DMS53 treated with DMSO at 0.1 percent for 48 hours (cell line): ENCODE measurements at regions not wholly inside any gene's neighbourhood (a gene's known extent, or its start where the extent isn't known, plus 50 kb on each side); places are given as distances from the start of the nearest gene placed in this dataset.

ENCODE experiments used
- DNase-seq: peaks from one replicate; lab custom pipeline; 2025; ENCODE audit not compliant: unreplicated experiment; lab: John Stamatoyannopoulos, UW

- no peak for DNase-seq
Measured at GRCh38 chr10:90443342-90443741, 414.5 kb downstream of the HTR7 start.

GRCh38 chr10:90447831-90448230 is 410.0 kb downstream of the HTR7 start:
- DNase-seq = peak; percentile 69

DNA sequence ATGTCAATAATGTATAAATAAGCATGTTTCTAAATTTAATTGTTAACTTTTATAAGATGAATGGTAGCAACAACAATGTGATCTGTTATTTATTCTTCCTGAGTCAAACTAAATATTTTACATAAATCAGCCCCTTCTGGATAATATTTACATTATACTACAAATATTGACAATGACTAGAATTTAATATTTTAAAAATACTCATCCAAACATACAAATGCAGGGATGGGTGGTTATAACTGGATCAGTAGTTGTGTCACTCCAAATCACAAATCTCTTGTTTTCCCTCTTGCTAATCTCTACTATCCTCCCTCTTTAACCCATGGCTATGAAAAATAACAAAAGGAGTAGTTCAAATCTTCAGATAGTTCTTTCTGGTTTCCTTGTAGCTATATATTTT is 407.0 kb downstream of the HTR7 start:
- peak; percentile 30 for DNase-seq

- peak; percentile 70 for DNase-seq
Measured at GRCh38 chr10:90451283-90451682, 406.6 kb downstream of the HTR7 start.

- DNase-seq = peak; percentile 53
Measured at GRCh38 chr10:90458054-90458453, 399.8 kb downstream of the HTR7 start.

DNA sequence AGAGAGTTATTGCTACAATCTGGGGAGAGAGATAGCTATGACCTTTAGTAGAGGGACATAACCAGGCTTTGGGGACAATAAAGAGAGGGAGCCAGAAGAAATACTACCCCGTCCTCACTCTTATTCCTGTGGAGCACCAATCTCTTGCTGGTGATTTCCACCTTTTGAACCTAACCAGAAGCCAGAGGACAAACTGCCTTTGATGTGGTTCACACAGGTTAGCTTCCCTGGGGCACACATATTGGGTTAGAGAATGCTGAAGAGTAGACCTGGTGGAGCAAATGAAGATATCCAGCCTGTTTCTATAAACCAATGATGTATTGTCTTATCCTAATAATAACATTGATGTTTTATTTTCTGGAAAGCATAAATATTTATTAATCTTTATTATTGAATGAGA is 399.3 kb downstream of the HTR7 start:
- DNase-seq = no peak

GRCh38 chr10:90461437-90462155 is 396.2 kb downstream of the HTR7 start:
- DNase-seq = no peak

GRCh38 chr10:90462749-90463470 is 394.9 kb downstream of the HTR7 start:
- DNase-seq = no peak

DNA sequence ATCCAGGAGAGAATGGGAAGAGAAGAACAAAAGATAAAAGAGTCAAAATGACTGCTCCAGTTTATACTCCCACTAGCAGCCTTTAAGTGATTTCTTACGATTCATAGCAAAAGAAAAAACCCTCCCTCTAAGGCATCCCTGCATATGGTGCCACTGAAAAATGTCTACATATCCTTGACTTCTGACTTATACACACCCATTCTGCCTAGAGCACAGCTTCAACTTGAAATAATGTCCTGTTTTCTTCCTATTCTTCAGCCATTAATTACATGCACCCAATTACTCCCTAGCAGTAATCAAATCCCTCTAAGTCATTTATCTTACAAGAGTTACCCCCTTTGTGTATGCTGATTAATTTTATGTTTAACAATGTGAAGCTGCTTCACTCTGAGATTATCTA is 393.5 kb downstream of the HTR7 start:
- no peak for DNase-seq

- no peak for DNase-seq
Measured at GRCh38 chr10:90470966-90471365, 386.9 kb downstream of the HTR7 start.

- DNase-seq = no peak
Measured at GRCh38 chr10:90480466-90480865, 377.4 kb downstream of the HTR7 start.

DNA sequence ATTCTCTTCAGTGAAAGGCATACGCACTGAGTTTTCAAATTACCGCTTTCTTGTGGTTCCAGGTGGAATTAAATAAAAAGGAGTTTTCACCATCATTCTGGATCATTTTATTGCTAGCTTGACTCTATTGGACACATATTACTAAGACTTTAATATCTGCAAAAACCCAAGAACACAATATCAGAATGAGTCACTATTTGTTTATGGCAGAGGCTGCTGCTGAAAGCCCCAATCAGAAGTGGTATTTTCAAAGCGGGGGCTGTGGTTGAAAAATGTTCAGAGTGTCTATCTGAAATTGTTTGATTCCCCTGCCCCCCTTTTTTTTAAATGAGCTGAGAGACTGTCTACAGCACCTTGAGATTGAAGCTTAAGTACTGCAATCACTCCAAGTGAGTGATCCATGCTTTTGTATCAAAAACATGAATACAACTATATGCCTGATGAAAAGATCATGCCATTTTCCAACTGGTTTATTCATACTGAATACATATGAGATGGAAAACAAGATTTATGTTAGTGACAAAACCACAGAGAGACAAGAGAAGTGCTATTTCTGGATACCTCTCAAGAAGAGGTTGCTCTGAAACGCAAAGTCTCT is 376.4 kb downstream of the HTR7 start:
- DNase-seq = no peak

DNA sequence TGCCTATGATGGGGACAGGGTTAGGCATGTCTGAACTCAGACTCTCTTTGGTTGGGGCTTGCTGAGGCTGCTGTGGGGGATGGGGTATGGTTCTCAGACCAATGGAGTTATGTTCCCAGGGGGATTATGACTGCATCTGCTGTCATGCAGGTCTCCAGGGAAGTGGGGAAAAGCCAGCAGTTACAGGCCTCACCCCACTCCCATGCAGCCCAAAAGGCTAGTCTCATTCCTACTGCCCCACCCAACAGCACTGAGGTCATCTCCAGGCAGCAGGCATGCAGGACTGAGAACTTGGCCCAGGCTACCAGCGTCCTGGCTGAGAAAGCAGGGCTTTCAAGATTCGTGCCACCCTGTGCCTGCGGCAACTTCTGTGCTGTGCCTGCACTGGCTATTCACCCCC is 373.3 kb downstream of the HTR7 start:
- no peak for DNase-seq

DNA sequence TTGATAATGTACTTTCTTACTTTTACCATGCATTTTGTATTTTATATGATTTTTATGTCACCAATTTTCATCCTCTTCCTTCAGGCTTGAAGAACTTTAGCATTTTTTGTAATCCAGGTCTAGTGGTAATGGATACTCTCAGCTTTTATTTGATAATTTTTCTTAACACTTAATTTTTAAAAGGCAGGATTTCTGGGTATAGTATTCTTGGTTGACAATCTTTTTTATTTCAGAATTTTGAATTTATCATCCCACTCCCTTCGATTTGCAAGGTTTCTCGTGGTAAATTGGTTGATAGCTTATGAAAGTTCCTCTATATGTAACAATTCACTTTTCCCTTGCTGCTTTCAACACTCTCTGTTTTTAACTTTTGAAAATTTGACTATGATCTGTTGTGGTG is 363.7 kb downstream of the HTR7 start:
- DNase-seq = no peak

GRCh38 chr10:90504172-90504571 is 353.7 kb downstream of the HTR7 start:
- no peak for DNase-seq

- no peak for DNase-seq
Measured at GRCh38 chr10:90526721-90527120, 331.1 kb downstream of the HTR7 start.

DNA sequence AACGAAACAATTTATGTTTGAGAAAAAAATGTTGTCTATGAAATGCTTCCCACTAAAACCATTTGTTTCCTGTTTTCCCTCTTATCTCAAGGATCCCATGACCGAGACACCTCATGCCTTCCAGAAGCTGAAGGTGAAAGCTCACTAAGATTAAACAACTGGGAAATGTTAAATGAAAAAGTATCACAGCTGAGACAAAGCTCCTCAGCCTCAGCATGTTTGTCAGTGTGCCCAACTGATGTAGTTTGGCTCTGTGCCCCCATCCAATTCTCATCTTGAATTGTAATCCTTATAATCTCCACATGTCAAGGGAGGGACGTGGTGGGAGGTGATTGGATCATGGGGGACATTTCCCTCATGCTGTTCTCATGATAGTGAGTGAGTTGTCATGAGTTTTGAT is 327.3 kb downstream of the HTR7 start:
- no peak for DNase-seq

DNA sequence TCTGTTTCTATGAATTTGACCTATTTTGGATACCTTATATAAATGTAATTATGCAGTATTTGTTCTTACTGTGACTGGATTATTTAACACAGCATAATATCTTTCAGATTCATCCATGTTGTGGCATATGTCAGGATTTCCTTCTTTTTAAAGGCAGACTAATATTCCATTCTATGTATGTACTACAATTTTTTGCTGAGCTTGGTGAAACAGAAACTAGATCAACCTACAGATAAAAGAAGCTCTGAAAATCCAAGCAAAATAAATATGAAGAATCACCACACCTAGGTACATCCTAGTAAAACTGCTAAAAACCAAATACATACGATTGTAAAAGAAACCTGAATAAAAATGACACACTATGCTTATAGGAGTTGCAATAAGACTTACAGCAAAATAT is 300.5 kb downstream of the HTR7 start:
- DNase-seq = no peak

- DNase-seq = no peak
Measured at GRCh38 chr10:90560331-90560730, 297.5 kb downstream of the HTR7 start.

GRCh38 chr10:90561666-90562065 is 296.2 kb downstream of the HTR7 start:
- no peak for DNase-seq

DNA sequence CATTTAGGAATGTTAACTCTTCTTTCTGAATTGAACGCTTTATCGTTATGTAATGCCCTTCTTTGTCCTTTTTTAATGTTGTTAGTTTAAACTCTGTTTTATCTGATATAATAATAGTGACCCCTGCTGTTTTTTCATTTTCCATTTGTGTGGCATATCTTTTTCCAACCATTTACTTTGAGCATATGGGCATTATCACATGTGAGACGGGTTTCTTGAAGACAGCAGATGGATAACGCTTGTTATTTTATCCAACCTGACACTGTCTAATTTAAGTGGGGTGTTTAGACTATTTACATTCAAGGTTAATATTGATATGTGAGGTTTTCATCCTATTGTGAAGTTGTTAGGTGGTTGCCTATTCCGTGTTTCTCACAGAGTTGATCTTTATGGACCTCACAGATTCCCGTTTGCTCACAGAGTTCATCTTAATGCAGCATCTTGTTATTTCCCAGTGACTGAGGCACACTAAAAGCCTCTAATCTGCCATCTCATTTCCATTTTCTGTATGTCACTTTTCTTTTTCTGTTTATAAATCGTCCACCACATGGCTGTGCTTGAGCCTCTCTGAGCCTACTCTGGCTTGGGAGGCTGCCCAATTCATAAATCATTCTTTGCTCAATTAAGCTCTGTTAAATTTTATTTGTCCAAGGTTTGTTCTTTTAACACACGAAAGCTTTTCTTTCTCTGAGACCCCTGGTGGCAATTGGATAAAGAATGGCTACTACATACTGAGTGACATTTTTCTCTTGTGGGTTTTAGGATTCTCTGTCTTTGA is 286.2 kb downstream of the HTR7 start:
- no peak for DNase-seq

GRCh38 chr10:90575125-90575524 is 282.7 kb downstream of the HTR7 start:
- no peak for DNase-seq
